SK-N-SH (cell line): ENCODE measurements at regions not wholly inside any gene's neighbourhood (a gene's known extent, or its start where the extent isn't known, plus 50 kb on each side); places are given as distances from the start of the nearest gene placed in this dataset.

Experiments
- CTCF ChIA-PET: fragments of 300-600, 350-600 bp; formaldehyde crosslinking; extraction: SDS; loops from one replicate; lab custom pipeline; 2021; lab: Yijun Ruan, JAX
- POLR2A ChIA-PET: fragments of 350-600 bp; sonication (Branson Sonifier 250); formaldehyde crosslinking; extraction: SDS; loops from one replicate; lab custom pipeline; 2020; ENCODE audit warnings: antibody characterized with exemption, inconsistent platforms; lab: Yijun Ruan, JAX
- DNase-seq: peaks from one replicate; pipeline ENCODE4 v3.0.0; 2012
- H2AFZ ChIP-seq: fragments of 200-600 bp; sonication (generic); 2 replicates; pipeline ENCODE4 v1.8.1; 2016; ENCODE audit warnings: antibody characterized with exemption, mild to moderate bottlenecking, low read depth
- H3F3A ChIP-seq: fragments of 200-600 bp; sonication (generic); replicated peaks from 2 replicates; pipeline ENCODE3; 2016; ENCODE audit warnings: antibody characterized with exemption, mild to moderate bottlenecking; ENCODE audit not compliant: insufficient read depth
- H3K27ac ChIP-seq, 2 experiments: fragments of 200-500 bp in 1 of 2; fragments of 200-600 bp in 1 of 2; sonication (Bioruptor generic) in 1 of 2; sonication (generic), shearing (Covaris generic) in 1 of 2; 2 replicates each; pipeline versions ENCODE4 v1.5.1 to v1.6.1; 2014 to 2016; ENCODE audit warnings: low read depth in 2 of 2, inconsistent platforms in 1 of 2, low read length in 1 of 2, mild to moderate bottlenecking in 1 of 2, mixed read lengths in 1 of 2
- H3K27me3 ChIP-seq: fragments of 200-600 bp; sonication (generic), shearing (Covaris generic); 2 replicates; pipeline ENCODE4 v1.6.1; 2016; ENCODE audit warnings: mixed run types; ENCODE audit not compliant: insufficient read depth
- H3K36me3 ChIP-seq, 2 experiments: fragments of 200-500 bp in 1 of 2; fragments of 200-600 bp in 1 of 2; sonication (Bioruptor generic) in 1 of 2; sonication (generic) in 1 of 2; replicated peaks in 1 of 2; 2 replicates each; pipeline versions ENCODE3 to v1.5.1; 2014 to 2016; ENCODE audit warnings: low read length in 1 of 2, mild to moderate bottlenecking in 1 of 2; ENCODE audit not compliant: insufficient read depth in 2 of 2, control insufficient read depth in 1 of 2
- H3K4me1 ChIP-seq, 2 experiments: fragments of 200-500 bp in 1 of 2; fragments of 200-600 bp in 1 of 2; sonication (Bioruptor generic) in 1 of 2; sonication (generic), shearing (Covaris generic) in 1 of 2; 2 replicates each; pipeline versions ENCODE4 v1.5.1 to v1.6.1; 2014 to 2016; ENCODE audit warnings: low read depth in 1 of 2, low read length in 1 of 2, mixed run types in 1 of 2; ENCODE audit not compliant: insufficient read depth in 2 of 2, control insufficient read depth in 1 of 2
- H3K4me2 ChIP-seq: fragments of 200-600 bp; sonication (generic), shearing (Covaris generic); 2 replicates; pipeline ENCODE4 v1.6.1; 2017; ENCODE audit warnings: mixed run types
- H3K4me3 ChIP-seq, 2 experiments: fragments of 200-500 bp in 1 of 2; fragments of 200-600 bp in 1 of 2; sonication (Bioruptor generic) in 1 of 2; sonication (generic), shearing (Covaris generic) in 1 of 2; 2 replicates each; pipeline versions ENCODE4 v1.5.1 to v1.8.1; 2014 to 2016; ENCODE audit warnings: low read depth in 2 of 2, inconsistent platforms in 1 of 2, low read length in 1 of 2, mild to moderate bottlenecking in 1 of 2, mixed read lengths in 1 of 2, moderate library complexity in 1 of 2
- H3K79me2 ChIP-seq: fragments of 200-600 bp; sonication (generic); 2 replicates; pipeline ENCODE4 v1.8.1; 2017; ENCODE audit warnings: mild to moderate bottlenecking; ENCODE audit not compliant: insufficient read depth
- H3K9ac ChIP-seq: fragments of 200-600 bp; sonication (generic); 2 replicates; pipeline ENCODE4 v1.6.1; 2017; ENCODE audit warnings: mixed run types
- H3K9me2 ChIP-seq: fragments of 200-600 bp; sonication (generic); 2 replicates; pipeline ENCODE4 v1.6.1; 2017; ENCODE audit warnings: mixed run types
- H3K9me3 ChIP-seq: fragments of 200-600 bp; sonication (generic); 2 replicates; pipeline ENCODE4 v1.6.1; 2017; ENCODE audit warnings: mixed run types, mild to moderate bottlenecking, moderate library complexity
- H4K20me1 ChIP-seq: fragments of 200-600 bp; sonication (generic); 2 replicates; pipeline ENCODE4 v1.6.1; 2017; ENCODE audit warnings: mild to moderate bottlenecking, mixed run types; ENCODE audit not compliant: insufficient read depth
- CHD2 ChIP-seq: fragments of 150-350 bp; IDR thresholded peaks from 2 replicates; pipeline ENCODE4 v1.6.1; 2018; ENCODE audit warnings: low read length; ENCODE audit not compliant: partially characterized antibody
- EZH2phosphoT487 ChIP-seq: fragments of 200-600 bp; sonication (generic); IDR thresholded peaks from 2 replicates; pipeline ENCODE4 v1.6.1; 2017; ENCODE audit warnings: low read depth, mixed run types, mild to moderate bottlenecking, antibody characterized with exemption, moderate library complexity, borderline replicate concordance
- FOSL2 ChIP-seq: IDR thresholded peaks from 2 replicates; pipeline ENCODE4 v1.4.0; 2012; ENCODE audit warnings: low read depth, mild to moderate bottlenecking, moderate library complexity, borderline replicate concordance
- GABPA ChIP-seq: IDR thresholded peaks from 2 replicates; pipeline ENCODE4 v1.4.0; 2012; ENCODE audit warnings: low read depth, mild to moderate bottlenecking
- GATA2 ChIP-seq: sonication (generic); formaldehyde crosslinking; IDR thresholded peaks from 2 replicates; pipeline ENCODE4 v1.5.0; 2020; ENCODE audit warnings: mild to moderate bottlenecking, missing genetic modification reagents
- IRF3 ChIP-seq: fragments of 150-350 bp; IDR thresholded peaks from 2 replicates; pipeline ENCODE4 v1.6.1; 2016; ENCODE audit warnings: mild to moderate bottlenecking, low read depth, low read length
- MEF2A ChIP-seq: IDR thresholded peaks from 2 replicates; pipeline ENCODE4 v1.4.0; 2012; ENCODE audit warnings: low read depth, borderline replicate concordance
- MXI1 ChIP-seq: IDR thresholded peaks from 2 replicates; pipeline ENCODE4 v1.6.1; 2012; ENCODE audit warnings: mild to moderate bottlenecking, low read depth, low read length, improper control_type of control experiment
- SIN3A ChIP-seq: IDR thresholded peaks from 2 replicates; pipeline ENCODE4 v1.6.1; 2012; ENCODE audit warnings: low read depth, mild to moderate bottlenecking, low read length, moderate library complexity, borderline replicate concordance
- TCF12 ChIP-seq: IDR thresholded peaks from 2 replicates; pipeline ENCODE4 v1.4.0; 2012
- YY1 ChIP-seq: IDR thresholded peaks from 2 replicates; pipeline ENCODE4 v1.4.0; 2012; ENCODE audit warnings: low read depth, mild to moderate bottlenecking
- ZBTB33 ChIP-seq: IDR thresholded peaks from 2 replicates; pipeline ENCODE4 v1.4.0; 2012; ENCODE audit warnings: low read depth, borderline replicate concordance
- WGBS: methylation state at CpG from one replicate; pipeline ENCODE4 v1.1.6; 2017; ENCODE audit warnings: low lambda C conversion rate; 5-methylcytosine and 5-hydroxymethylcytosine counted together

- Histone ChIP-seq H3K27ac (no peak overlapping the region), H3F3A (no peaks in the 10 kb centered on the region), H3K9ac (no peak overlapping the region), H2AFZ (no peak overlapping the region), H3K9me3 (no peaks in the 10 kb centered on the region), H3K4me2 (no peak overlapping the region), H3K4me1 (no peaks in the 10 kb centered on the region; a peak in 1 of 4 replicates), H3K4me3 (no peak overlapping the region), H3K36me3 (no peaks in the 10 kb centered on the region), H4K20me1 (no peaks in the 10 kb centered on the region), H3K79me2 (no peaks in the 10 kb centered on the region)
- no peak for DNase-seq
- WGBS: 16% methylated on average over 4 of the region's 4 CpGs
- CTCF ChIA-PET: no interaction called here
- TF ChIP-seq CHD2 (no peak), FOSL2 (no peak), IRF3 (no peak), GABPA (no peak), MXI1 (no peak), EZH2phosphoT487 (no peak), ZBTB33 (no peak), MEF2A (no peak), TCF12 (no peak), YY1 (no peak), GATA2 (CRISPR knock-in tag) (no peak)
- TF ChIP-seq, all 33 proteins: peak for 0
- no peaks in the 10 kb centered on the region for H3K27me3 ChIP-seq
- H3K9me2 ChIP-seq: no peaks in the 10 kb centered on the region
- POLR2A ChIA-PET: no interaction called here
These were observed 216.1 kb upstream of the TLL1 start for GRCh38 chr4:165656829-165657490.

DNA sequence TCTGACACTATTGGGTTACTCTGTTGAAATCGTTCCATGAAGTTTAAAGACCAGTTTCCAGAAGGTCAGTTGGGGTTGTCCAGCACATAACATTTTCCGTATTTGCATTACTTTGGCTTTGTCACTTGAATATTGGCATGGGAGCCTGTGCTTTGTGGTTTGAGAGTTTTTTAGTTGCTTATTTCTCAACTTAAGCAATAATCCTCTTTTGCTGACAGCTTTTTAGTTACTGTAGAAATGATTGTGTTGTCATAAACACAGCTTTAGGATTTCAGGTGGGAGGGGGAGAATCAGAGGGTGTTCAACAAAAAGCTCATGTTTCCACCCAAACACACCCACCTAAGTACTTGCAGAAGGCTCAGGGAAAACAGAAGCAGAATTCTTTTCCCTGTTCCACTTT lies 210.7 kb upstream of the TLL1 start:
- Histone ChIP-seq H3K36me3 (no peaks in the 10 kb centered on the region), H3K4me2 (no peak overlapping the region), H4K20me1 (no peaks in the 10 kb centered on the region), H3K9me3 (no peaks in the 10 kb centered on the region), H3K4me1 (peaks cover 0 to 6% of the 10 kb centered on the region in 2 experiments; a peak in 1 of 4 replicates), H3K9me2 (no peaks in the 10 kb centered on the region), H3K79me2 (no peaks in the 10 kb centered on the region), H3K4me3 (no peak overlapping the region), H3K27ac (no peak overlapping the region), H3K27me3 (no peaks in the 10 kb centered on the region), H3K9ac (no peak overlapping the region), H2AFZ (no peak overlapping the region), H3F3A (peaks cover 4% of the 10 kb centered on the region)
- 46% methylated on average over 2 of the region's 2 CpGs for WGBS
- DNase-seq: no peak
- ChIA-PET CTCF (no interaction called here), POLR2A (no interaction called here)
- TF ChIP-seq SIN3A: no peak
